SK-N-SH (cell line): ENCODE measurements at regions not wholly inside any gene's neighbourhood (a gene's known extent, or its start where the extent isn't known, plus 50 kb on each side); places are given as distances from the start of the nearest gene placed in this dataset.
"Not testable (repeated sequence)": the region's sequence is repeated elsewhere in the genome, so short reads cannot be mapped to it uniquely, and the experiment has no call there.

Experiments used
- CTCF ChIP-seq: fragments of 200-600 bp; sonication (generic); IDR thresholded peaks from 2 replicates; pipeline ENCODE4 v1.6.1; 2017; ENCODE audit warnings: antibody characterized with exemption, mild to moderate bottlenecking, moderate library complexity
- SIN3A ChIP-seq: IDR thresholded peaks from 2 replicates; pipeline ENCODE4 v1.6.1; 2012; ENCODE audit warnings: low read depth, mild to moderate bottlenecking, low read length, moderate library complexity, borderline replicate concordance

- TF ChIP-seq SIN3A, CTCF: not testable (repeated sequence)
Observed at GRCh38 chr1:120341756-120342155, 73.1 kb upstream of the NBPF8 start.
